Endothelial cell of umbilical vein (primary cell): ENCODE measurements at regions not wholly inside any gene's neighbourhood (a gene's known extent, or its start where the extent isn't known, plus 50 kb on each side); places are given as distances from the start of the nearest gene placed in this dataset.
"Not testable (repeated sequence)": the region's sequence is repeated elsewhere in the genome, so short reads cannot be mapped to it uniquely, and the experiment has no call there.

ENCODE experiments used
- BruUV-seq: library from RNA; stranded (reverse); fragments of 400-500 nt; replicated peaks from 2 replicates; lab custom pipeline; 2021; lab: Mats Ljungman, UMichigan
- CTCF ChIA-PET: fragments of 300-600, 350-600 bp; sonication (Branson Sonifier 250); formaldehyde crosslinking; loops from one replicate; lab custom pipeline; 2021; ENCODE audit warnings: antibody characterized with exemption, inconsistent platforms; lab: Charles Lee
- POLR2A ChIA-PET: fragments of 300-600, 350-600 bp; sonication (Branson Sonifier 250); formaldehyde crosslinking; loops from one replicate; lab custom pipeline; 2021; ENCODE audit warnings: antibody characterized with exemption, inconsistent platforms; lab: Charles Lee
- DNase-seq: peaks from one replicate; pipeline ENCODE4 v3.0.0-alpha.2; 2011; ENCODE audit warnings: low read depth, low spot score
- FAIRE-seq: peaks from 2 replicates; lab custom pipeline; 2011; peaks lifted over from hg19 to GRCh38; lab: Jason Lieb, UNC
- H2AFZ ChIP-seq: 2 replicates; pipeline ENCODE4 v1.6.0; 2012; ENCODE audit warnings: low read depth, low read length, control low read depth, inconsistent platforms
- H3K27ac ChIP-seq: 2 replicates; pipeline ENCODE4 v1.5.1; 2011; ENCODE audit warnings: low read depth, mild to moderate bottlenecking, control low read depth, low read length, moderate library complexity; ENCODE audit not compliant: insufficient read depth
- H3K27me3 ChIP-seq, 2 experiments: 2 replicates each; pipeline versions ENCODE4 v1.6.0 to v1.6.1; 2011; ENCODE audit warnings: low read length in 2 of 2, mixed read lengths in 1 of 2; ENCODE audit not compliant: control insufficient read depth in 2 of 2, insufficient read depth in 2 of 2
- H3K36me3 ChIP-seq, 2 experiments: 2 replicates in 1 of 2; 3 replicates in 1 of 2; pipeline ENCODE4 v1.5.1; 2011; ENCODE audit warnings: low read length in 2 of 2, mild to moderate bottlenecking in 1 of 2, moderate library complexity in 1 of 2; ENCODE audit not compliant: control insufficient read depth in 2 of 2, insufficient read depth in 2 of 2; ENCODE audit errors: extremely low read depth in 1 of 2
- H3K4me1 ChIP-seq: 3 replicates; pipeline ENCODE4 v1.5.1; 2011; ENCODE audit warnings: mild to moderate bottlenecking, low read length; ENCODE audit not compliant: control insufficient read depth, insufficient read depth; ENCODE audit errors: extremely low read depth
- H3K4me2 ChIP-seq: 2 replicates; pipeline ENCODE4 v1.6.1; 2011; ENCODE audit warnings: low read length, control low read depth, mixed read lengths; ENCODE audit not compliant: insufficient read depth
- H3K4me3 ChIP-seq, 3 experiments: fragments of 200-600 bp in 1 of 3; sonication (generic), shearing (Covaris generic) in 1 of 3; replicated peaks in 1 of 3; 2 replicates each; pipeline ENCODE4 v1.5.1; 2011 to 2016; ENCODE audit warnings: control low read depth in 3 of 3, low read length in 3 of 3, mild to moderate bottlenecking in 2 of 3, inconsistent platforms in 1 of 3, low read depth in 1 of 3, moderate library complexity in 1 of 3; ENCODE audit not compliant: insufficient read depth in 1 of 3
- H3K79me2 ChIP-seq: 2 replicates; pipeline ENCODE4 v1.6.0; 2012; ENCODE audit warnings: low read length, inconsistent platforms; ENCODE audit not compliant: control insufficient read depth, insufficient read depth
- H3K9ac ChIP-seq: replicated peaks from 2 replicates; pipeline ENCODE3; 2011; ENCODE audit warnings: low read length, control low read depth; ENCODE audit not compliant: insufficient read depth; ENCODE audit errors: extremely low read depth
- H3K9me1 ChIP-seq: replicated peaks from 3 replicates; pipeline ENCODE4 v1.6.0; 2011; ENCODE audit warnings: mild to moderate bottlenecking, low read length; ENCODE audit not compliant: control insufficient read depth, insufficient read depth; ENCODE audit errors: extremely low read depth
- H3K9me3 ChIP-seq: replicated peaks from 2 replicates; pipeline ENCODE4 v1.5.1; 2012; ENCODE audit warnings: low read length, inconsistent platforms; ENCODE audit not compliant: control insufficient read depth, insufficient read depth
- H4K20me1 ChIP-seq: replicated peaks from 2 replicates; pipeline ENCODE3; 2011; ENCODE audit warnings: mild to moderate bottlenecking, low read length; ENCODE audit not compliant: control insufficient read depth, insufficient read depth; ENCODE audit errors: extremely low read depth
- MAX ChIP-seq: IDR thresholded peaks from 2 replicates; pipeline ENCODE4 v1.6.1; 2011; ENCODE audit not compliant: insufficient read depth, insufficient read length
- MYC ChIP-seq: IDR thresholded peaks from one replicate; pipeline ENCODE4 v1.6.1; 2011; ENCODE audit warnings: mild to moderate bottlenecking, low read depth, low read length
- dilution Hi-C: fragments of 300-500 bp; cut with MboI; formaldehyde crosslinking; loops from one replicate; pipeline ENCODE4 v1.15.0; 2019; ENCODE audit warnings: low sequenced_read_pairs; ENCODE audit not compliant: extremely low pct_ligation_motif_present
- intact Hi-C: fragments of 100-400 bp; cut with micrococcal nuclease; formaldehyde crosslinking; loops from one replicate; pipeline ENCODE4 v1.10.0; 2022

- CTCF ChIA-PET, result no interaction called here
- Histone ChIP-seq H3K4me1 (no peaks in the 10 kb centered on the region), H3K36me3 (no peaks in the 10 kb centered on the region), H3K27ac (no peak overlapping the region), H3K79me2 (no peaks in the 10 kb centered on the region), H3K27me3 (no peaks in the 10 kb centered on the region), H3K9ac (no peak overlapping the region), H3K4me2 (no peak overlapping the region), H3K9me1 (no peaks in the 10 kb centered on the region), H2AFZ (no peak overlapping the region), H3K4me3 (no peak overlapping the region), H3K9me3 (no peaks in the 10 kb centered on the region), H4K20me1 (no peaks in the 10 kb centered on the region)
- intact Hi-C loops, result no loop called here
- DNase-seq (no peak), FAIRE-seq (no peak)
- dilution Hi-C loops, result no loop called here
- BruUV-seq, result no TSS peak
- TF ChIP-seq MYC (no peak), MAX (no peak)
- POLR2A ChIA-PET, result no interaction called here
Measured at GRCh38 chr3:154625756-154626155, 195.8 kb upstream of the GPR149 start.

GRCh38 chr3:154619621-154620020 is 189.6 kb upstream of the GPR149 start:
- H3K9me1 ChIP-seq, H3K36me3 ChIP-seq, H3K9ac ChIP-seq, DNase-seq, intact Hi-C loops, H3K27ac ChIP-seq, H3K27me3 ChIP-seq, POLR2A ChIA-PET, CTCF ChIA-PET, H2AFZ ChIP-seq, FAIRE-seq, H4K20me1 ChIP-seq, H3K4me1 ChIP-seq, H3K4me2 ChIP-seq, H3K79me2 ChIP-seq, BruUV-seq, H3K4me3 ChIP-seq, H3K9me3 ChIP-seq, dilution Hi-C loops: not testable (repeated sequence)
